ENCODE measurements at regions not wholly inside any gene's neighbourhood (a gene's known extent, or its start where the extent isn't known, plus 50 kb on each side); places are given as distances from the start of the nearest gene placed in this dataset.

DNA sequence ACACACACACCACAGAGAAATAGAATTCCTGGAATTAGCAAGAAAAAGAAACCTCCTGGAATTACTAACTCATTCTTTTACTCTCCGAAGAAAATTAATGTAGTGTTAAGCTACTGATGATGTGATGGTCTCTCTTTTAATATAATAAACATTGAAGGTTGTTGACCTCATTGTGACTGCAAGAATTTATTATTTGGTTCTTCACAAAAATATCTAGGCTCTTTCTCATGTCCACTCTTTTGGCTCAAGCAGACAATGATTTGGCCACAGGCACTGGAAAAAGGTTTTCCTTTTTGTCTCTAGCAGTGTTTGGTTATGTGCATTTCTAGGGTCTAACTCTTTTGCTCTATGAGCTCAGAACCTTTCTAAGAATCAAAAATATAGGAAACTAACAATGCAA, 811.9 kb downstream of the TENT5A start:
- Histone ChIP-seq H3K27ac (ENCODE audit: control insufficient read depth, insufficient read depth) (no peak overlapping the region), H3K4me2 (ENCODE audit: control insufficient read depth, insufficient read depth) (no peak overlapping the region), H3K27me3 (replicated peaks in 1 of 2; ENCODE audit: control insufficient read depth in 2 of 2, insufficient read depth in 2 of 2, low read length in 1 of 2) (no peaks in the 10 kb centered on the region), H2AFZ (ENCODE audit: control insufficient read depth, low read depth, low read length) (no peak overlapping the region), H3K4me1 (ENCODE audit: control insufficient read depth, insufficient read depth, low read length) (no peaks in the 10 kb centered on the region), H4K20me1 (ENCODE audit: control insufficient read depth, insufficient read depth) (no peaks in the 10 kb centered on the region), H3K4me3 (no peak overlapping the region), H3K9me3 (replicated peaks; ENCODE audit: control insufficient read depth, insufficient read depth, low read length) (no peaks in the 10 kb centered on the region), H3K9ac (ENCODE audit: control insufficient read depth, insufficient read depth, low read length) (no peak overlapping the region), H3K79me2 (ENCODE audit: control insufficient read depth, insufficient read depth, low read length) (no peaks in the 10 kb centered on the region), H3K36me3 (ENCODE audit: control insufficient read depth in 2 of 2, insufficient read depth in 2 of 2, low read length in 1 of 2) (no peaks in the 10 kb centered on the region)
- SMC1A ChIA-PET (ENCODE audit: uncharacterized antibody, unreplicated experiment) = interaction anchor here (0.6 kb wide), 1 partner anchor 1040 kb away, joined by 3 read pairs; no protein-coding TSS in a partner anchor
- ATAC-seq (no peak), FAIRE-seq (no peak), DNase-seq (ENCODE audit: low read depth, low spot score) (no peak)
- RAD21 ChIA-PET (ENCODE audit: unreplicated experiment) = no interaction called here
- in situ Hi-C loops (cut with MboI) = no loop called here
- POLR2A ChIA-PET = no interaction called here
- 0% methylated on average over 1 of the region's 1 CpG for WGBS (ENCODE audit: insufficient coverage, insufficient replicate concordance, low lambda C conversion rate, missing lambda C conversion rate)
- BruUV-seq (replicated peaks) = no TSS peak
- TF ChIP-seq NKRF (conservative IDR thresholded peaks at IDR 0.05) (no peak), STAT3 (IDR thresholded peaks at IDR 0.05; ENCODE audit: low read depth, low read length) (no peak), MAX (IDR thresholded peaks at IDR 0.05; ENCODE audit: low read depth, low read length) (no peak), TCF12 (IDR thresholded peaks at IDR 0.05; ENCODE audit: low read depth, low read length) (no peak), GABPA (IDR thresholded peaks at IDR 0.05; ENCODE audit: low read depth) (no peak), ZNF384 (IDR thresholded peaks at IDR 0.05; ENCODE audit: borderline replicate concordance, low read depth, low read length) (no peak), SMAD1 (IDR thresholded peaks at IDR 0.05; ENCODE audit: low read depth, partially characterized antibody) (no peak), NFIC (IDR thresholded peaks at IDR 0.05; ENCODE audit: low read depth, low read length) (no peak), IRF5 (IDR thresholded peaks at IDR 0.05; ENCODE audit: borderline replicate concordance) (no peak), MTA3 (IDR thresholded peaks at IDR 0.05; ENCODE audit: borderline replicate concordance, low read length) (no peak), CTCF (IDR thresholded peaks at IDR 0.05 in 2 of 3, conservative IDR thresholded peaks at IDR 0.05 in 1 of 3; ENCODE audit: control insufficient read depth in 2 of 3, extremely low read depth in 1 of 3, insufficient read depth in 1 of 3, low read depth in 3 of 3, low read length in 3 of 3) (no peak), NR2C1 (IDR thresholded peaks at IDR 0.05) (no peak)
- TF ChIP-seq, protein P1, sequence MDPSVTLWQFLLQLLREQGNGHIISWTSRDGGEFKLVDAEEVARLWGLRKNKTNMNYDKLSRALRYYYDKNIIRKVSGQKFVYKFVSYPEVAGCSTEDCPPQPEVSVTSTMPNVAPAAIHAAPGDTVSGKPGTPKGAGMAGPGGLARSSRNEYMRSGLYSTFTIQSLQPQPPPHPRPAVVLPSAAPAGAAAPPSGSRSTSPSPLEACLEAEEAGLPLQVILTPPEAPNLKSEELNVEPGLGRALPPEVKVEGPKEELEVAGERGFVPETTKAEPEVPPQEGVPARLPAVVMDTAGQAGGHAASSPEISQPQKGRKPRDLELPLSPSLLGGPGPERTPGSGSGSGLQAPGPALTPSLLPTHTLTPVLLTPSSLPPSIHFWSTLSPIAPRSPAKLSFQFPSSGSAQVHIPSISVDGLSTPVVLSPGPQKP (IDR thresholded peaks at IDR 0.05; ENCODE audit: low read depth, low read length) = no peak
- TF ChIP-seq, protein P2, sequence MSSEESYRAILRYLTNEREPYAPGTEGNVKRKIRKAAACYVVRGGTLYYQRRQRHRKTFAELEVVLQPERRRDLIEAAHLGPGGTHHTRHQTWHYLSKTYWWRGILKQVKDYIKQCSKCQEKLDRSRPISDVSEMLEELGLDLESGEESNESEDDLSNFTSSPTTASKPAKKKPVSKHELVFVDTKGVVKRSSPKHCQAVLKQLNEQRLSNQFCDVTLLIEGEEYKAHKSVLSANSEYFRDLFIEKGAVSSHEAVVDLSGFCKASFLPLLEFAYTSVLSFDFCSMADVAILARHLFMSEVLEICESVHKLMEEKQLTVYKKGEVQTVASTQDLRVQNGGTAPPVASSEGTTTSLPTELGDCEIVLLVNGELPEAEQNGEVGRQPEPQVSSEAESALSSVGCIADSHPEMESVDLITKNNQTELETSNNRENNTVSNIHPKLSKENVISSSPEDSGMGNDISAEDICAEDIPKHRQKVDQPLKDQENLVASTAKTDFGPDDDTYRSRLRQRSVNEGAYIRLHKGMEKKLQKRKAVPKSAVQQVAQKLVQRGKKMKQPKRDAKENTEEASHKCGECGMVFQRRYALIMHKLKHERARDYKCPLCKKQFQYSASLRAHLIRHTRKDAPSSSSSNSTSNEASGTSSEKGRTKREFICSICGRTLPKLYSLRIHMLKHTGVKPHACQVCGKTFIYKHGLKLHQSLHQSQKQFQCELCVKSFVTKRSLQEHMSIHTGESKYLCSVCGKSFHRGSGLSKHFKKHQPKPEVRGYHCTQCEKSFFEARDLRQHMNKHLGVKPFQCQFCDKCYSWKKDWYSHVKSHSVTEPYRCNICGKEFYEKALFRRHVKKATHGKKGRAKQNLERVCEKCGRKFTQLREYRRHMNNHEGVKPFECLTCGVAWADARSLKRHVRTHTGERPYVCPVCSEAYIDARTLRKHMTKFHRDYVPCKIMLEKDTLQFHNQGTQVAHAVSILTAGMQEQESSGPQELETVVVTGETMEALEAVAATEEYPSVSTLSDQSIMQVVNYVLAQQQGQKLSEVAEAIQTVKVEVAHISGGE (CRISPR knock-in tag; IDR thresholded peaks at IDR 0.05) = no peak
- intact Hi-C loops (cut with micrococcal nuclease; ENCODE audit: unreplicated experiment) = no loop called here
- CTCF ChIA-PET = no interaction called here
